Brain microvascular endothelial cell (primary cell): ENCODE measurements at regions not wholly inside any gene's neighbourhood (a gene's known extent, or its start where the extent isn't known, plus 50 kb on each side); places are given as distances from the start of the nearest gene placed in this dataset.
A peak's percentile ranks its signal among the peaks of the same experiment; 100 is the strongest.

Source experiments
- DNase-seq: peaks from one replicate; pipeline ENCODE4 v3.0.0-alpha.2; 2020
- H3K27ac ChIP-seq: fragments of 250-450 bp; sonication (Bioruptor Pico); 2 replicates; pipeline ENCODE4 v1.5.1; 2020; ENCODE audit warnings: mild to moderate bottlenecking, moderate library complexity
- H3K27me3 ChIP-seq: fragments of 250-450 bp; sonication (Bioruptor Pico); replicated peaks from 2 replicates; pipeline ENCODE4 v1.5.1; 2020; ENCODE audit warnings: mild to moderate bottlenecking
- H3K36me3 ChIP-seq: fragments of 250-450 bp; sonication (Bioruptor Pico); replicated peaks from 2 replicates; pipeline ENCODE4 v1.5.1; 2020; ENCODE audit warnings: mild to moderate bottlenecking
- H3K4me3 ChIP-seq: 2 replicates; pipeline ENCODE4 v1.5.1; 2011; ENCODE audit warnings: low read depth, mild to moderate bottlenecking, control low read depth, low read length, moderate library complexity
- CTCF ChIP-seq: IDR thresholded peaks from 2 replicates; pipeline ENCODE4 v1.5.1; 2011; ENCODE audit warnings: low read depth, mild to moderate bottlenecking, moderate library complexity, low read length, control low read depth, inconsistent platforms; ENCODE audit errors: missing control alignments
- in situ Hi-C: cut with HindIII; loops from 2 replicates; pipeline ENCODE4 v1.10.0; 2017; ENCODE audit warnings: low sequenced_read_pairs, low pct_ligation_motif_present

DNA sequence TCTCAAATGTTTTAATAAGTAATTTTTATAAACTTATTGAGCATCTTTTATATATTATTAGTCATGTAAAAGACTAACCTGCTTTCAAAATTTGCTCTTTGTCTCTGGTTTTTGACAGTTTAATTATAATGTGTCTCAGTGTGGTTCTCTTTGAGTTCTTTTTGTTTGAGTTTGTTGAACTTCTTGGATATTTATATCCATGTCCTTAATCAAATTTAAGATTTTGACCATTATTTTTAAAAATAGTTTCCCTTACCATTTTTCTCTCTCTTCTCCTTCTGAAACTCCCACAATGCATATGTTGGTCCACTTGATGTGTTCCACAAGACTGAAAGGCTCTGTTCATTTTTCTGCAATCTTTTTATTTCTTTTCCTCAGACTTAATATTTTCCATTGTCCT lies 366.1 kb upstream of the GOLIM4 start:
- in situ Hi-C loops, result no loop called here
- Histone ChIP-seq H3K36me3 (no peaks in the 10 kb centered on the region), H3K27ac (no peak overlapping the region), H3K4me3 (no peak overlapping the region), H3K27me3 (no peaks in the 10 kb centered on the region)
- no peak for DNase-seq
- no peak for TF ChIP-seq CTCF

GRCh38 chr3:168459226-168459784 lies 363.6 kb upstream of the GOLIM4 start:
- in situ Hi-C loops, result no loop called here

DNA sequence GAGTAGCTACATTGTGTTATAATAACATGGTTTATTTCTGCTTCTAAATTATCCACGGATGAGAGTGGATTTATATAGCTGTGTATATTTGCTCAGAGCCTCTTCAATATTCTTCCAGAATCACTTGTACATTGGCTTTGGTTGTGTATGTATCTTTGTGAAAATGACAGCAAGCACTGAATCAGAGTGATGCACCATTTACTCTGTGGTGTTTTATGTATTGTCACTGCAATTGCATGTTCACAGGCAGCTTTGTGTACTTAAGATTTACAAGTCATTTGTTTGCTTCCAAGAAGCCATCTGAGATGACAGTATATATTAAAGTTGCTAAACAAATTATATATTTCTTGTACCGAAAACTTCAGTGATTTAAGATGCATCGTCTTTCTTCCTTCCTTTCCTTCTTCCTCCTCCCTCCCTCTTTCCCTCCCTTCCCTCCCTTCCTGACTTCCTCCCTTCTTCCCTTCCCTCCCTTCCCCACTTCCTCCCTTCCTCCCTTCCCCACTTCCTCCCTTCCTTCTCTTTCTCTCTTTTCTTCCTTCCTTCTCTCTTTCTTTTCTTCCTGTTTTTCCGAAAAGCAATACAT lies 362.3 kb upstream of the GOLIM4 start:
- no peak for DNase-seq
- in situ Hi-C loops, result no loop called here
- TF ChIP-seq CTCF, result no peak
- H3K36me3 ChIP-seq, result no peaks in the 10 kb centered on the region
- no peaks in the 10 kb centered on the region for H3K27me3 ChIP-seq
- H3K27ac ChIP-seq, result no peak overlapping the region
- H3K4me3 ChIP-seq, result no peak overlapping the region

More at GRCh38 chr3:168459226-168459784, 363.6 kb upstream of the GOLIM4 start:
- no peak overlapping the region for H3K4me3 ChIP-seq
- no peak overlapping the region for H3K27ac ChIP-seq
- DNase-seq, result peak; percentile 16
- TF ChIP-seq CTCF, result no peak
- no peaks in the 10 kb centered on the region for H3K27me3 ChIP-seq
- no peaks in the 10 kb centered on the region for H3K36me3 ChIP-seq

DNA sequence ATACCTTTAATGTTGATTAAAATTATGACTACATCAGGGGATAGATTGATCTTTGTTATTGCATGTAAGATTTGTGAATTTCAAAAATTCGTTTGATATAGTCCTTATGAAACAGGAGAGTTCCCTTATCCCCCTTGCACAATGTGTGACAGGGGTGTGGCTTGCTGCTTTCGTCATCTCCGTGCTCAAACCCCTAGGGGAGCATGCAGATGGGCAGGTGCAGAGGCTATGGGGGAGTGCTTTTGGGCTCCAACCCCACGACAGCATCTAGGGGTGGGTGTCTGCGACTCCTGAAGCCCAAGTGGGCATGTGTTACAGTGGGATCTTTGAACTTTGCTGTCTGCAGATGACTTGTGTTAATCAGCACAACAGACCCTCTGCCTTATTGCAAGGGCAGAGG lies 360.1 kb upstream of the GOLIM4 start:
- TF ChIP-seq CTCF, result no peak
- Histone ChIP-seq H3K4me3 (no peak overlapping the region), H3K36me3 (no peaks in the 10 kb centered on the region), H3K27me3 (no peaks in the 10 kb centered on the region), H3K27ac (no peak overlapping the region)
- in situ Hi-C loops, result no loop called here
- no peak for DNase-seq

- H3K36me3 ChIP-seq, result no peaks in the 10 kb centered on the region
- no peaks in the 10 kb centered on the region for H3K27me3 ChIP-seq
- no peak for TF ChIP-seq CTCF
- in situ Hi-C loops, result no loop called here
- no peak overlapping the region for H3K27ac ChIP-seq
- no peak overlapping the region for H3K4me3 ChIP-seq
- no peak for DNase-seq
These were observed 357.9 kb upstream of the GOLIM4 start for GRCh38 chr3:168453623-168454022.

DNA sequence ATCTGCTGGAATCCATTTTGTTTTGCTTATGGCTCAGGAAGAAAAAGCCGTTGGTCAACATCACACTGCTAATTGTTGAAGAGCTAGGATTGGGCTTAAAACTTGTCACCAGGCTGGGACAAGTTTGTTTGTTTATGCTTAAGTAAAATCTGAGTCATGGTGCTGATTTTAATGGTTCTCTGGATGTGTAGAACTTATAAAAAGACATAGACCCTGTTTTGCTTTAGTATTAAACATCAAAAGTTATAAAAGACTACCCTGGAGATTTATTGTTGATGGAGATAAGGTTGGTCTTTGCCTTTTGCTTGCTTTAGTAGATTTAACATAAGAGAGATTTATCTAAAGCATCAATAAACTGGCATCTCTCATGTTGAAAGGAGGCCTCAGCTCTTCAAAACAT lies 348.2 kb upstream of the GOLIM4 start:
- no peaks in the 10 kb centered on the region for H3K27me3 ChIP-seq
- H3K27ac ChIP-seq, result no peak overlapping the region
- TF ChIP-seq CTCF, result no peak
- DNase-seq, result no peak
- no peak overlapping the region for H3K4me3 ChIP-seq
- no peaks in the 10 kb centered on the region for H3K36me3 ChIP-seq
- in situ Hi-C loops, result no loop called here
